ENCODE measurements at regions not wholly inside any gene's neighbourhood (a gene's known extent, or its start where the extent isn't known, plus 50 kb on each side); places are given as distances from the start of the nearest gene placed in this dataset.

GRCh38 chr2:150706561-150706960, 219.1 kb upstream of the RND3 start:
- intact Hi-C loops (cut with DNase I; ENCODE audit: low total_unique reads) = no loop called here
- 88 to 92% methylated on average over 2 of the region's 2 CpGs for WGBS, 2 donors
- H3K4me3 ChIP-seq (ENCODE audit: low read depth, poor library complexity, severe bottlenecking) = no peak overlapping the region
- TF ChIP-seq POLR2A (IDR thresholded peaks at IDR 0.05) (no peak), CTCF (IDR thresholded peaks at IDR 0.05) (no peak)
- no peak for DNase-seq (ENCODE audit: low spot score in 2 of 2)

- 54 to 57% methylated on average over 2 of the region's 2 CpGs for WGBS, 2 donors
- no peak for DNase-seq (ENCODE audit: low spot score in 2 of 2)
- TF ChIP-seq POLR2A (IDR thresholded peaks at IDR 0.05) = no peak
- no peak for TF ChIP-seq CTCF (IDR thresholded peaks at IDR 0.05)
- H3K4me3 ChIP-seq (ENCODE audit: low read depth, poor library complexity, severe bottlenecking) = no peak overlapping the region
- intact Hi-C loops (cut with DNase I; ENCODE audit: low total_unique reads) = no loop called here
Observed at GRCh38 chr2:150705767-150706166, 218.3 kb upstream of the RND3 start.

GRCh38 chr2:150705357-150705756, 217.9 kb upstream of the RND3 start:
- WGBS, 2 donors = 85 to 86% methylated on average over 2 of the region's 2 CpGs

GRCh38 chr2:150702791-150703190, 215.3 kb upstream of the RND3 start:
- no peak overlapping the region for H3K4me3 ChIP-seq (ENCODE audit: low read depth, poor library complexity, severe bottlenecking)
- TF ChIP-seq CTCF (IDR thresholded peaks at IDR 0.05) (no peak), POLR2A (IDR thresholded peaks at IDR 0.05) (no peak)
- no peak for DNase-seq (ENCODE audit: low spot score in 2 of 2)
- WGBS, 2 donors = 69 to 71% methylated on average over 2 of the region's 2 CpGs
- intact Hi-C loops (cut with DNase I; ENCODE audit: low total_unique reads) = no loop called here

More at GRCh38 chr2:150705357-150705756, 217.9 kb upstream of the RND3 start:
- intact Hi-C loops (cut with DNase I; ENCODE audit: low total_unique reads) = no loop called here
- DNase-seq (ENCODE audit: low spot score in 2 of 2) = no peak
- no peak overlapping the region for H3K4me3 ChIP-seq (ENCODE audit: low read depth, poor library complexity, severe bottlenecking)
- TF ChIP-seq POLR2A (IDR thresholded peaks at IDR 0.05) = no peak
- no peak for TF ChIP-seq CTCF (IDR thresholded peaks at IDR 0.05)

GRCh38 chr2:150700666-150701580, 213.5 kb upstream of the RND3 start:
- intact Hi-C loops (cut with DNase I; ENCODE audit: low total_unique reads) = no loop called here
- no peak overlapping the region for H3K4me3 ChIP-seq (ENCODE audit: low read depth, poor library complexity, severe bottlenecking)
- 74 to 83% methylated on average over 5 of the region's 5 CpGs for WGBS, 2 donors
- no peak for DNase-seq (ENCODE audit: low spot score in 2 of 2)
- no peak for TF ChIP-seq CTCF (IDR thresholded peaks at IDR 0.05)
- TF ChIP-seq POLR2A (IDR thresholded peaks at IDR 0.05) = no peak
